AG09319 (cell line): ENCODE measurements at regions not wholly inside any gene's neighbourhood (a gene's known extent, or its start where the extent isn't known, plus 50 kb on each side); places are given as distances from the start of the nearest gene placed in this dataset.

Experiments
- DNase-seq: peaks from one replicate; pipeline ENCODE4 v3.0.0-alpha.2; 2010; ENCODE audit warnings: low read depth; ENCODE audit errors: extremely low read depth
- TF ChIP-seq, protein P1 (sequence below): IDR thresholded peaks from 2 replicates; pipeline ENCODE4 v1.5.1; 2011; ENCODE audit warnings: low read depth, mild to moderate bottlenecking, inconsistent platforms, low read length, moderate library complexity

DNA sequence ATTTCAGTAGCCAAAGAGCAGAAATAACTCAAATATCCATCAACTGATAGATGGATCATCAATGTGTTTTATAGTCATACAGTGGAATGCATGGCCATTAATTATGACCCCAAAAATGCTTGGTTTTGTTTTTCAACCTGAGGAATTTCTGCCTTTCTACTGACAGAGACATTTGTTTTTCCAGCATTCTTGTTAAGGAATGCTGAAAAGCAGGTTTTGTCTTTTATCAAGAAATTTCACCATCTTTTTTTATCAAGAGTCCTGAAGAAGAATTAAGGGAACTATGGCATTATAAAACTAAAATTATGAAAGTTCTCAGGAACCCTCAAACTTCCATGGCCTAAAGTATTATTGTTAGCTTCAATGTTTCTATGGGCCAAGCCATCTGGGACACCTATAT lies 153.4 kb upstream of the THSD7A start:
- TF ChIP-seq, protein P1, sequence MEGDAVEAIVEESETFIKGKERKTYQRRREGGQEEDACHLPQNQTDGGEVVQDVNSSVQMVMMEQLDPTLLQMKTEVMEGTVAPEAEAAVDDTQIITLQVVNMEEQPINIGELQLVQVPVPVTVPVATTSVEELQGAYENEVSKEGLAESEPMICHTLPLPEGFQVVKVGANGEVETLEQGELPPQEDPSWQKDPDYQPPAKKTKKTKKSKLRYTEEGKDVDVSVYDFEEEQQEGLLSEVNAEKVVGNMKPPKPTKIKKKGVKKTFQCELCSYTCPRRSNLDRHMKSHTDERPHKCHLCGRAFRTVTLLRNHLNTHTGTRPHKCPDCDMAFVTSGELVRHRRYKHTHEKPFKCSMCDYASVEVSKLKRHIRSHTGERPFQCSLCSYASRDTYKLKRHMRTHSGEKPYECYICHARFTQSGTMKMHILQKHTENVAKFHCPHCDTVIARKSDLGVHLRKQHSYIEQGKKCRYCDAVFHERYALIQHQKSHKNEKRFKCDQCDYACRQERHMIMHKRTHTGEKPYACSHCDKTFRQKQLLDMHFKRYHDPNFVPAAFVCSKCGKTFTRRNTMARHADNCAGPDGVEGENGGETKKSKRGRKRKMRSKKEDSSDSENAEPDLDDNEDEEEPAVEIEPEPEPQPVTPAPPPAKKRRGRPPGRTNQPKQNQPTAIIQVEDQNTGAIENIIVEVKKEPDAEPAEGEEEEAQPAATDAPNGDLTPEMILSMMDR = no peak
- no peak for DNase-seq

DNA sequence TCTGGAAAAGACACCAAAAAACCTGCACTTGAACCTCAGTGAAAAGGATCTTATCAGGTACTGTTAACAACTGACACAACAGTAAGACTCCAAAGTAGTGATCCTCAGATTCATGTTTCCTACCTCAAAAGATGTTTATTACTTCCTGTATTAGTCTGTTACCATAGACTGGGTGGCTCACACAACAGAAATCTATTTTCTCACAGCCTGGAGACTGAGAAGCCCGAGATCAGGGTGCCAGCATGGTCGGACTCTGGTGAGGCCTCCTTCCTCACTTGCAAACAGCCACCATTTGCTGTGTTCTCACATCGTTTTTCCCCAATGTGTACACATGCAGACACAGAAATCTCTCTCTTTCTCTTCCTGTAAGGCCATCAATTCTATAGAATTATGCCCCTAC lies 154.0 kb upstream of the THSD7A start:
- TF ChIP-seq, protein P1 = no peak
- DNase-seq = no peak

DNA sequence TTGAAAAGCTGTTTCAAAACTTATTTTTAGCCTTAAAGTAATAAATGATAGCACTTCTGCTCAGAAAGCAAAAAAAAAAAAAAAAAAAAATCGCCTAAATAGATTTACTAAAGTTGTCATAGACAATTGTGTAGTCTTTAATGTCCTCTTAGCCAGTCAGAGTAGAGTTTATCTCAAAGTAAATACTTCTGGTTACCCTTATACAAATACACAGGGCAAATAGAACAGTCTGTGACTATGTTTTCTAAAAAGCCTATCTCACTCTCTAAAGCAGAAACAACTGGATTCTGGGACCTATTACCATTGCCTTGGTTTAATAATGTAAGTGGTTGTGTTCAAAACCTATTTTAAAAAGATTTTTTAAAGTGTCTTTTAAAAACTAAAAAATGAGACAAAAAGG lies 156.2 kb upstream of the THSD7A start:
- no peak for DNase-seq
- TF ChIP-seq, protein P1 = no peak

DNA sequence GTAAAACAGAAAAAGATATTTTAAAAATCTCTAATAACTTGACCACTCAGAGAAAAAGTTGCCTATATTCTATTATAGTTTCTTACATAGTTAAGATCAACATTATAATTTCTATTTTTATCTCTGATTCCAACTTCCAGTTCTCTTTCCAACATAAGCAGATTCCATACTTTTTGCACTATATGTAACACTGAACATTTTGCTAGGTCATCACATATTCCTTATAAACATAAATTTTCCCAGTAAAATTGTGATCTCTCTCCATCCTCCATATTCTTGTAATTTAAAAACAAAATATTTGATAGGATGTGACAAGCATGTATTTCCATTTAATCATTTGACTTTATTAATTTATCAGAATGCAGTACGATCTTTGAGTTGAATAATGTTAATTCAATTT lies 170.4 kb upstream of the THSD7A start:
- no peak for DNase-seq
- TF ChIP-seq, protein P1 = no peak

DNA sequence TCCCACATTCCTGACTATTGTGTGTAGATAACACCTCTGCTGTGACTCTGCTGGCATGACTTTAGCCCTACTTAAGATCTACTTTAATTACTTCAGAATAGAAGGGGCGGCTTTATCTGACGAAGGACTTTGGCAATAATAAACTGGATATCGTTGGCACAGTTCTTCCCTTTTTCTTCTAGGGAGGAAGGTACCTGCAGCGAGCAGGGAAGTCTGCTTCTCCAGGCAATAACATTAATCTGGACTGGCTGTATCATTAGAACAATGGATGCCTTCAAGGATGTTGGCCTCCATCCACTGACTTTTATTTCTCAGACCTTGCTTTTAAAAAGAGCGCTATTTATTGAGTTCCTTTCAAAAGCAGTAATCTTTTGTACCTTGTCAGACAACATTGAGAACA lies 172.6 kb upstream of the THSD7A start:
- TF ChIP-seq, protein P1 = no peak
- DNase-seq = no peak

DNA sequence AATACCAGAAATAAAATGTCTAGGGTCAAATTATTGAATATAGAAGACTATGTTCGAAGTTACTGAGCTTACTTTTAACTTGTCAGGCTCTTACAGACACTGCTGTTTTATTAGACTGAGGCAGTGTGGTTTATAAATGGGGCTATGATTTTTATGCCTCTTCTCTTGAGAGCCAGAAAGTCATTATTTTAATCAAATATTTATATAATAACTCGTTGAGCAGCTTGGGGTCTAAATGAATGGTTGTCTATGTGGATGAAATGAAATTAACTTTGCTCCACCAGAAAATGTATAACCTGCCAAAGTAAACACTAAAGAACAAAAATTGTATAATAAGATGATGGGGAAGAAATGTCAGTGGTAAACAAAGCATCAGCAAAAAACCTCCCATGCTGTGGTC lies 175.6 kb upstream of the THSD7A start:
- no peak for DNase-seq
- TF ChIP-seq, protein P1 = no peak

DNA sequence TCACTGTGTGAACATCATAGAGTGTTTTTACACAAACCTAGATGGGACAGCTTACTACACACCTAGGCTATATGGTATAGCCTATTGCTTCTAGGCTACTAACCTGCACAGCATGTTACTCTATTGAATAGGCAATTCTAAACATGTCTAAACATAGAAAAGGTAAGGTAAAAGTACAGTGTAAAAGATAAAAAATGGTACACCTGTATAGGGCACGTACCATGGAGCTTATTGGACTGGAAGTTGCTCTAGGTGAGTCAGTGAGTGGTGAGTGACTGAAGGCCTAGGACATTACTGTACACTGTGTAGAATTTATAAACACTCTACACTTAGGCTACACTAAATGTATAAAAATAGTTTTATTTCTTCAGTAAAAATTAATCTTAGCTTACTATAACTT lies 182.0 kb upstream of the THSD7A start:
- TF ChIP-seq, protein P1 = no peak
- DNase-seq = no peak
